CD8-positive, alpha-beta memory T cell (primary cell): ENCODE measurements at regions not wholly inside any gene's neighbourhood (a gene's known extent, or its start where the extent isn't known, plus 50 kb on each side); places are given as distances from the start of the nearest gene placed in this dataset.
"Not testable (repeated sequence)": the region's sequence is repeated elsewhere in the genome, so short reads cannot be mapped to it uniquely, and the experiment has no call there.

Experiments used
- CTCF ChIA-PET: fragments of 350-600 bp; sonication (Branson Sonifier 250); formaldehyde crosslinking; loops from one replicate; lab custom pipeline; 2021; ENCODE audit warnings: antibody characterized with exemption; lab: Charles Lee
- POLR2A ChIA-PET: fragments of 350-600 bp; sonication (Branson Sonifier 250); formaldehyde crosslinking; loops from one replicate; lab custom pipeline; 2021; ENCODE audit warnings: antibody characterized with exemption; lab: Charles Lee
- DNase-seq, 5 donors: peaks; one replicate each; pipeline versions ENCODE4 v3.0.0 to v3.0.0-alpha.2; 2020 to 2022; ENCODE audit warnings: mixed read lengths in 1 of 5
- H3K27ac ChIP-seq: one replicate; pipeline ENCODE4 v1.7.0; 2013; ENCODE audit warnings: low read depth, mild to moderate bottlenecking, low read length, moderate library complexity
- H3K27me3 ChIP-seq: 2 replicates; pipeline ENCODE4 v1.7.0; 2013; ENCODE audit warnings: low read length, mild to moderate bottlenecking; ENCODE audit not compliant: insufficient read depth, poor library complexity, severe bottlenecking
- H3K36me3 ChIP-seq: 2 replicates; pipeline ENCODE4 v1.7.0; 2013; ENCODE audit warnings: mild to moderate bottlenecking, low read length, moderate library complexity; ENCODE audit not compliant: insufficient read depth
- H3K4me1 ChIP-seq: 2 replicates; pipeline ENCODE4 v1.7.0; 2013; ENCODE audit warnings: mild to moderate bottlenecking, low read length, moderate library complexity; ENCODE audit not compliant: insufficient read depth
- H3K4me3 ChIP-seq: 2 replicates; pipeline ENCODE4 v1.7.0; 2013; ENCODE audit warnings: mild to moderate bottlenecking, low read length
- H3K9me3 ChIP-seq: 2 replicates; pipeline ENCODE4 v1.7.0; 2013; ENCODE audit warnings: mild to moderate bottlenecking, low read length
- H3K27ac Mint-ChIP-seq, 8 donors: one replicate each; pipeline ENCODE4 v1.8.0; 2020 to 2021; ENCODE audit warnings: mixed read lengths in 8 of 8, mild to moderate bottlenecking in 6 of 8, inconsistent platforms in 3 of 8, moderate library complexity in 3 of 8
- H3K27me3 Mint-ChIP-seq, 2 donors: one replicate each; pipeline ENCODE4 v1.8.0; 2020 to 2021; ENCODE audit warnings: mixed read lengths in 2 of 2, mild to moderate bottlenecking in 1 of 2, moderate library complexity in 1 of 2
- H3K36me3 Mint-ChIP-seq, 3 donors: one replicate each; pipeline ENCODE4 v1.8.0; 2020 to 2021; ENCODE audit warnings: mixed read lengths in 3 of 3, inconsistent platforms in 1 of 3, mild to moderate bottlenecking in 1 of 3
- H3K4me1 Mint-ChIP-seq, 3 donors: one replicate each; pipeline ENCODE4 v1.8.0; 2020 to 2021; ENCODE audit warnings: mixed read lengths in 3 of 3, inconsistent platforms in 1 of 3, mild to moderate bottlenecking in 1 of 3
- H3K4me3 Mint-ChIP-seq, 7 donors: one replicate each; pipeline ENCODE4 v1.8.0; 2020 to 2021; ENCODE audit warnings: mixed read lengths in 7 of 7, mild to moderate bottlenecking in 6 of 7, moderate library complexity in 4 of 7, inconsistent platforms in 2 of 7
- H3K9me3 Mint-ChIP-seq, 5 donors: one replicate each; pipeline ENCODE4 v1.8.0; 2020 to 2022; ENCODE audit warnings: mixed read lengths in 5 of 5, mild to moderate bottlenecking in 3 of 5, moderate library complexity in 2 of 5, inconsistent platforms in 1 of 5

DNA sequence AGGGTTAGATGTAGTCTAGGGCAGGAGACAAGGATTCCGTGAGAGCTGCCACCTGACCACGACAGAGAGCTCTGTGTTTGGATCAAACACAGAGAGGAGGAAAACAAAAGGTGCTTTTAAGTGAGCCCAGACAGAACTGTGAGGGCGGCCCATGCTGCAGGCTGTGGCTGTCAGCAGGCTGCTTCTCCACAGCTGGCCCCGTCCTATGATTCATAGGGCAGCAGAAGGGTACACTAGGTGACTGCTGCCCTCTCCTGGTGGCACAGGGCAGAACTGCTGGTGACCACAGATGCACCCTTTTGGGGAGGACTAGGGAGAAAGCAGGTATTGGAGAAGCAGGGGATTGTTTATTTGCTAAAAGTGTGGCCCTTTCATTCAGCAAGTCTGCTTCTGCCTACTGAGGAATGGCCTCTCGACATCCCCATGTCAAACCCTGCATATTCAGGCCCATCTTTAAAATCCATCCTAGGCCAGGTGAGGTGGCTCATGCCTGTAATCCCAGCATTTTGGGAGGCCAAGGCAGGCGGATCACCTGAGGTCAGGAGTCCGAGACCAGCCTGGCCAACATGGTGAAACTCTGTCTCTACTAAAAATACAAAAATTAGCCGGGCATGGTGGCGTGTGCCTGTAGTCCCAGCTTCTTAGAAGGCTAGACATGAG, 234.4 kb upstream of the FRG2C start:
- H3K4me1 ChIP-seq, H3K9me3 ChIP-seq, H3K36me3 ChIP-seq, H3K4me3 ChIP-seq, H3K27me3 ChIP-seq, H3K27me3 Mint-ChIP-seq, POLR2A ChIA-PET, H3K9me3 Mint-ChIP-seq, H3K27ac ChIP-seq: not testable (repeated sequence)
- peak; percentile 32 to 75 (median 51) for DNase-seq
- peak overlapping the region in 5 of 8 donors; percentile 13 to 85 (median 52) for H3K27ac Mint-ChIP-seq
- H3K36me3 Mint-ChIP-seq: peaks cover 0 to 62% (median 3%) of the 10 kb centered on the region in 3 donors
- peak overlapping the region in 2 of 7 donors; percentile 49 to 77 for H3K4me3 Mint-ChIP-seq
- CTCF ChIA-PET: interaction anchor here (1.0 to 1.7 kb wide), 3 partner anchors 8 to 238 kb away, joined by 3 to 4 read pairs (median 3); no protein-coding TSS in a partner anchor
- peaks cover 14 to 18% (median 14%) of the 10 kb centered on the region in 3 donors for H3K4me1 Mint-ChIP-seq

DNA sequence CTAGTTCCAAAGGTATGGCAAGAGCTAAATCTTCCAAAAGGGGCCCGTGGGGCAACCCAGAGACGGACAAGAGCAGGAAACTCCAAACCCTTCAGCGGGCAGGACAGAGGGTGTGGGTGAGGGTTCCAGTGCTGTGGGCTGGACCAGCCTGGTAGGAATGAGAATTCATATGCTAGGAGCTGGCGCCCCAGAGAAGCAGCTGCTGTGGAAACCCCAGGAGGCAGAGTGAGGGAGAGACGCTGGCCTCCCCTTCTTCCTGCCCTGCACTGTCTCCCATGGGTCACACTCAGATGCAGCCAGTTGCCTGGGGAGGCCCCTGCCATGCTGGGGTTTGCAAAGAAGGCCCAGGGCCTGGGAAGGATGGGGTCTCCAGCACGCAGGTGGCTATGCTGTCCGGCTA, 233.7 kb upstream of the FRG2C start:
- H3K27ac ChIP-seq, H3K4me3 ChIP-seq, POLR2A ChIA-PET, H3K27me3 ChIP-seq, H3K4me1 ChIP-seq, H3K27me3 Mint-ChIP-seq, H3K9me3 ChIP-seq, H3K9me3 Mint-ChIP-seq, H3K36me3 ChIP-seq, DNase-seq: not testable (repeated sequence)
- peak overlapping the region in 1 of 7 donors; percentile 13 for H3K4me3 Mint-ChIP-seq
- H3K27ac Mint-ChIP-seq: peak overlapping the region in 1 of 8 donors; percentile 85
- CTCF ChIA-PET: interaction anchor here (1.7 kb wide), 1 partner anchor 14 kb away, joined by 4 read pairs; no protein-coding TSS in a partner anchor
- H3K4me1 Mint-ChIP-seq: peaks cover 14 to 18% (median 14%) of the 10 kb centered on the region in 3 donors
- H3K36me3 Mint-ChIP-seq: peaks cover 0 to 64% (median 3%) of the 10 kb centered on the region in 3 donors

DNA sequence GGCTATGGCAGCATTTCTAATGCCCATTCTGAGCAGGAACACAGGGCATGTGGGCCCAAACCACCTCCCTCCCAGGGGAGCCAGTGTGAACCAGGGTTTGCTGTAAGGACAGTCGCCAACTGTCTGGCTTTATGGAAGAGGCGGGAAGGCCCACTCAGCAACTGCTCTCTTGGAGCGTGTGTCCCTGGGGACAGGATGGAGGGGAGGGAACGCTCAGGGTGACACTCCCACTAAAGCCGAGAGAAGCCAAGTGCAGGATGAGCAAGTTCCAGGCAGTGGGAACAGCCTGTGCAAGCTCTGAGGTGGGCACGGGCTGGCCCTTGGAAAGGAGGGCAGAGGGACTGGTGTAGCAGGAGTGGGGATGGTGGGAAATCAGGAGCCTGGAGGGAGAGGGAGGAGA, 233.0 kb upstream of the FRG2C start:
- H3K27me3 ChIP-seq, H3K9me3 Mint-ChIP-seq, H3K36me3 ChIP-seq, POLR2A ChIA-PET, CTCF ChIA-PET, H3K27me3 Mint-ChIP-seq, H3K4me3 ChIP-seq, DNase-seq, H3K9me3 ChIP-seq, H3K27ac ChIP-seq, H3K4me1 ChIP-seq: not testable (repeated sequence)
- Mint-ChIP-seq H3K27ac (peak overlapping the region in 4 of 8 donors; percentile 31 to 70 (median 52)), H3K36me3 (peaks cover 0 to 59% (median 3%) of the 10 kb centered on the region in 3 donors), H3K4me1 (peaks cover 16 to 21% (median 16%) of the 10 kb centered on the region in 3 donors), H3K4me3 (peak overlapping the region in 1 of 7 donors; percentile 65)

DNA sequence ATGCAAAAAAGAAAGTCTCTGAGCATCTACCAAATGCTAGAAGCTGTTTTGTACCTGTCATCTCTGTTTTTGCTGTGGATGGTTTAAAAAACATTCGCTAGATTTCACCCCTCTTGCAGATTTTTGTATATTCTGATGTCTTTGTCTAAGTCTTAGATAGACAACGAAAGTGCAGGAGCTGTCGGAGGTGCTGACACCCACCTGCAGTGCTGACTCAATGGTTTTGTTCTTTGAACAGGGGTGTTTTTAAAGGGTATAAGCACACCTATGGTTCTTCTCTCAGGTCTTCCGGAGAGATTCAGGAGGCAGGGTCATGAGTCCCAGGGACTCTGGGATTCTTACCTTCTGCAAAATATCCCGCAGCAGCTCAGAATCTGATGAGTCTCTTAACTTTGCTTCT, 231.7 kb upstream of the FRG2C start:
- POLR2A ChIA-PET, DNase-seq: not testable (repeated sequence)

DNA sequence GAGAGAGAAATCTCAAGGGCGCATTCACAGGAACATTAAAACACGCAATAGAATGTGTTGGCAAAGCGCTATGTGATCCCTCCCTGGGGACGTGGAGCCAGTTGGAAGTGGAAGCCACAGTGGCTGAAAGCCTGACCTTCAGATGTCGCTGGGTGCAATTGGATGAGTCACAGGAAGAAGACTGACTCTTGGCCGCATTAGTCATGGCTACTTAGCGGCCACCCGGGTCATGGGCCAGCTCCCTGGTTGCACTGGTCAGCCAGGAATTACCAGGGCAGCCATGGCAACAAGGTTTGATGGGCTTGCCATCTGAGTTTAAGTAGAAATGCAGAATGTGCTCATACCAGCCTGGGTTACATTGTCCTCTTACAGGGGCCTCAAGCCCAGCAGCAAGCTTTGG, 231.2 kb upstream of the FRG2C start:
- H3K27me3 Mint-ChIP-seq, H3K4me3 ChIP-seq, CTCF ChIA-PET, POLR2A ChIA-PET, H3K4me1 ChIP-seq, H3K36me3 ChIP-seq, H3K9me3 ChIP-seq, H3K9me3 Mint-ChIP-seq, H3K27me3 ChIP-seq, DNase-seq, H3K27ac ChIP-seq: not testable (repeated sequence)
- H3K36me3 Mint-ChIP-seq: peaks cover 0 to 43% (median 3%) of the 10 kb centered on the region in 3 donors
- peak overlapping the region in 6 of 8 donors; percentile 2 to 92 (median 45) for H3K27ac Mint-ChIP-seq
- H3K4me3 Mint-ChIP-seq: peak overlapping the region in 6 of 7 donors; percentile 33 to 79 (median 54)
- H3K4me1 Mint-ChIP-seq: peaks cover 19 to 23% (median 20%) of the 10 kb centered on the region in 3 donors

More for the DNA sequence above, 231.7 kb upstream of the FRG2C start:
- peaks cover 0 to 47% (median 3%) of the 10 kb centered on the region in 3 donors for H3K36me3 Mint-ChIP-seq
- H3K9me3 ChIP-seq, H3K36me3 ChIP-seq, H3K4me3 ChIP-seq, H3K4me1 ChIP-seq, CTCF ChIA-PET, H3K9me3 Mint-ChIP-seq, H3K27me3 Mint-ChIP-seq, H3K27me3 ChIP-seq, H3K27ac ChIP-seq: not testable (repeated sequence)
- H3K27ac Mint-ChIP-seq: peak overlapping the region in 4 of 8 donors; percentile 2 to 81 (median 10)
- H3K4me3 Mint-ChIP-seq: peak overlapping the region in 2 of 7 donors; percentile 66 to 79
- peaks cover 19 to 23% (median 20%) of the 10 kb centered on the region in 3 donors for H3K4me1 Mint-ChIP-seq

DNA sequence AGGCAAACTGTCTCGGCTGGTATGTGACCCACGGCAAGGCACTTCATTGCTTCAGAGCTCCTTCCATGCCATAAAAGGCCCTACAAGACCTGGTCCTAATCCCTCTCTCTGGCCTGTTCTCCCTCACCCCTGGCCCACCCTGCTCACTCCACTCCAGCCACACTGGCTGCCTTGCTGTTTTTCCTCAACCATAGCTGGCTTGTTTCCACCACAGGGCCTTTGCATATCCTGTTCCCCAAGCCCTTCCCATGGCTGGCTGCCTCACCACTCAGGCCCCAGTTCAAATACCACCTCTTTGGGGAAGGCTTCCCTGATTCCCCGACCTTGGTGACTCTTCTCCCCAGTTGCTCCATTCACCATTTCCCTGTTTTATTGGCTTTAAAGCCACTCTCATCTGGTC, 230.8 kb upstream of the FRG2C start:
- peak overlapping the region; percentile 29 to 95 (median 88) for H3K27ac Mint-ChIP-seq
- H3K4me3 Mint-ChIP-seq: peak overlapping the region in 6 of 7 donors; percentile 40 to 83 (median 63)
- H3K4me1 Mint-ChIP-seq: peaks cover 19 to 23% (median 20%) of the 10 kb centered on the region in 3 donors
- DNase-seq, H3K9me3 ChIP-seq, H3K9me3 Mint-ChIP-seq, H3K36me3 ChIP-seq, H3K27me3 Mint-ChIP-seq, H3K27ac ChIP-seq, H3K4me1 ChIP-seq, POLR2A ChIA-PET, H3K4me3 ChIP-seq, H3K27me3 ChIP-seq, CTCF ChIA-PET: not testable (repeated sequence)
- peaks cover 0 to 40% (median 3%) of the 10 kb centered on the region in 3 donors for H3K36me3 Mint-ChIP-seq

DNA sequence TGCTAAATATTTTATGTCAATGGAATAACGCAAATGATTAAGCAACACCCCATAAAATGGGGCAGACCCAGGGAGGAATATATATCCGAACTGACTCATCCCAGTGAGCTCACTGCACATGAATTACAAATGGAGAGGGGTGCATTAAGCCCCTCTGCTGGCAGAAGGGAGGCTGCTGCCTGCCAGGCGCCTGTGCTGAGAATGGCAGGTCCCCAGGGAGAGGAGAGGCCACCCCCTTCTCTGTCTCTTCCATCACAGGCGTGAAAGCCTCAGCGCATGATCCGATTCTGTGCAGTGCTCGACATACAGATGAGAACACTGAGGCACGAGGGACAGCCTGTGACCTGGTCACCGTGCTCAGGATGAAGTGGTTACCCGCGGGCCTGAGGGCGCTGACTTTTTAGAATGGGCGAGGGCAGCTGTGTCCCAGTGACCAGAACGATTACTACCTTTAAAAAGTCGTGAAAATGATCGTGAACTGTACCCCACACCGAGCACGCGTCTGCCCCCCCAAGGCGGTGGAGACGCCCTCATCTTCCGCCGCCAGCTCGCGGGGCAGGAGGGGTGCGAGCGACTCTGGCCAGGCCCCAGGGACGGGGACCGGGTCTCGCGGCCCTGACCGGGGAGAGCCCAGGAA, 229.7 kb upstream of the FRG2C start:
- CTCF ChIA-PET, H3K9me3 Mint-ChIP-seq, H3K27me3 Mint-ChIP-seq, H3K36me3 ChIP-seq, POLR2A ChIA-PET, H3K9me3 ChIP-seq, H3K27ac ChIP-seq, H3K27me3 ChIP-seq, H3K4me1 ChIP-seq: not testable (repeated sequence)
- Mint-ChIP-seq H3K27ac (peak overlapping the region; percentile 81 to 96 (median 90)), H3K4me3 (peak overlapping the region; percentile 83 to 100 (median 100)), H3K4me1 (peaks cover 16 to 18% (median 16%) of the 10 kb centered on the region in 3 donors), H3K36me3 (peaks cover 0 to 33% (median 3%) of the 10 kb centered on the region in 3 donors)
- DNase-seq: peak in 1 of 5 donors; percentile 7
- peak overlapping the region; percentile 34 for H3K4me3 ChIP-seq
